Neural progenitor cell (in vitro differentiated cells): ENCODE measurements at regions not wholly inside any gene's neighbourhood (a gene's known extent, or its start where the extent isn't known, plus 50 kb on each side); places are given as distances from the start of the nearest gene placed in this dataset.

ENCODE experiments used
- EZH2 ChIP-seq: fragments of 200-600 bp; sonication (generic); IDR thresholded peaks from 2 replicates; pipeline ENCODE4 v1.6.1; 2017; ENCODE audit warnings: antibody characterized with exemption, mild to moderate bottlenecking, moderate library complexity
- TF ChIP-seq, protein P1 (sequence below): fragments of 200-600 bp; sonication (generic); IDR thresholded peaks from 2 replicates; pipeline ENCODE4 v1.5.1; 2017; ENCODE audit warnings: antibody characterized with exemption, mild to moderate bottlenecking

DNA sequence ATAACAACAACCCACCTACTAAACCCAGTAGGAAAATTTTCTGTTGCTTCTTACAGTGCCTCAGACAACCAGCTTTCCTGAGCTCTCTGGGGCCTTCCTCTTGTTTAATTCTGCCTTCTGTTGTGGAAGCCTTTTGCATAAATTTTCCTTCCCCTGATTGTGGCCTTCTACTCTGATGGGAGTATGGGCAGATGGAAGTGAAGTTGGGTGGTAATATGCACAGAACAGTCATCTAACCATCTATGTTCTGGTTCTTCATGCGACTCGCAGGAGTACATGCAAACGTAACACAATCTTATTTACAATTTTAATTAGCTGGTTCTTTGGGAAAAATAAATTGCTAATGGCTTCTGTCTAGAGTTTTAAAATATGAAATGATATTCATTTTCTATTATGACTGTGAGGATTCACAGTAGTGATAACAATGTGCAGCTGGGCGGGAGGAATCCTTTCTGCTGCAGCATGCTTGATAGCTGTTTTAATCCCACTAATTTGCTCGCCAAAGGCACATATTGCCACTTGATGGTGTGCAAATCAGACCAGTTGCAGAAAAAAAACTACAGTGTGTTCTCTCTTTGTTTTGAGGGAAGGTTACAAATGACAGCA, 311.5 kb upstream of the ROPN1 start:
- no peak for TF ChIP-seq EZH2
- TF ChIP-seq, protein P1, sequence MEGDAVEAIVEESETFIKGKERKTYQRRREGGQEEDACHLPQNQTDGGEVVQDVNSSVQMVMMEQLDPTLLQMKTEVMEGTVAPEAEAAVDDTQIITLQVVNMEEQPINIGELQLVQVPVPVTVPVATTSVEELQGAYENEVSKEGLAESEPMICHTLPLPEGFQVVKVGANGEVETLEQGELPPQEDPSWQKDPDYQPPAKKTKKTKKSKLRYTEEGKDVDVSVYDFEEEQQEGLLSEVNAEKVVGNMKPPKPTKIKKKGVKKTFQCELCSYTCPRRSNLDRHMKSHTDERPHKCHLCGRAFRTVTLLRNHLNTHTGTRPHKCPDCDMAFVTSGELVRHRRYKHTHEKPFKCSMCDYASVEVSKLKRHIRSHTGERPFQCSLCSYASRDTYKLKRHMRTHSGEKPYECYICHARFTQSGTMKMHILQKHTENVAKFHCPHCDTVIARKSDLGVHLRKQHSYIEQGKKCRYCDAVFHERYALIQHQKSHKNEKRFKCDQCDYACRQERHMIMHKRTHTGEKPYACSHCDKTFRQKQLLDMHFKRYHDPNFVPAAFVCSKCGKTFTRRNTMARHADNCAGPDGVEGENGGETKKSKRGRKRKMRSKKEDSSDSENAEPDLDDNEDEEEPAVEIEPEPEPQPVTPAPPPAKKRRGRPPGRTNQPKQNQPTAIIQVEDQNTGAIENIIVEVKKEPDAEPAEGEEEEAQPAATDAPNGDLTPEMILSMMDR = no peak
